Right lung (tissue), 2 donors: ENCODE measurements at regions not wholly inside any gene's neighbourhood (a gene's known extent, or its start where the extent isn't known, plus 50 kb on each side); places are given as distances from the start of the nearest gene placed in this dataset.
"Not testable (repeated sequence)": the region's sequence is repeated elsewhere in the genome, so short reads cannot be mapped to it uniquely, and the experiment has no call there.

Experiments
- DNase-seq, 2 donors: peaks; one replicate each; pipeline ENCODE4 v3.0.0-alpha.2; 2013

DNA sequence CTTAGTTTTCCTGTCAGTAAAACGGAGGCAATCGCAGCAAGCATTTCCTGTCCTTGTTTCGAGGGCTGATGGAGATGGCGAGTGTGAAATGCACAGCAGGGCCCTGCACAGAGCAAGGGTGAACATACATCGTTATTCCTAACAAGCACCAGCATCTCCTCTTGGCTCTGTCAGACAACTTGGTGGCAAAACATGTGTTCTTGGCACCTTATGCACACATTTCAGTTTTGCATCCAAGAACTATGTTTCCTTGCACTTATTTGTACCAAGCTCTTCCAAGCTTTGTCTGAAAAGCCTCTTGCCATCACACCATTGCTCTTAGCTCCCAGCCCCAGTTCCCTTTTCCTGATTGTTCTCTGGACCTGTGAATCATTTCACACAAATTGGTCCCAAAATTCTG is 132.9 kb upstream of the GRB10 start:
- no peak for DNase-seq

- DNase-seq: no peak
Observed at GRCh38 chr7:50914460-50914859, 131.8 kb upstream of the GRB10 start.

- no peak for DNase-seq
Observed at GRCh38 chr7:50908628-50909290, 126.1 kb upstream of the GRB10 start.

GRCh38 chr7:50898604-50899477 is 116.1 kb upstream of the GRB10 start:
- DNase-seq: not testable (repeated sequence)

DNA sequence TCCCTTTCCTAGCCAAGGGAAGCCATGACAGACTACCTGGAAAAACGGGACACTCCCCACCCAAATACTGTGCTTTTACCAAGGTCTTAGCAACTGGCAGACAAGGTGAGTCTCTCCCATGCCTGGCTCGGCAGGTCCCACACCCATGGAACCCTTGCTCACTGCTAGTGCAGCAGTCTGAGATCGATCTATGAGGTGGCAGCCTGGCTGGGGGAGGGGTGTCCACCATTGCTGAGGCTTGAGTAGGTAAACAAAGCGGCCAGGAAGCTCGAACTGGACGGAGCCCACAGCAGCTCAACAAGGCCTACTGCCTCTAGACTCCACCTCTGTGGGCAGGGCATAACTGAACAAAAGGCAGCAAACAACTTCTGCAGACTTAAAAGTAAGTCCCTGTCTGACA is 104.4 kb upstream of the GRB10 start:
- not testable (repeated sequence) for DNase-seq

- no peak for DNase-seq
Observed at GRCh38 chr7:50872437-50872836, 89.7 kb upstream of the GRB10 start.

- DNase-seq: peak in 1 of 2 donors; percentile 18
Observed at GRCh38 chr7:50869108-50869725, 86.5 kb upstream of the GRB10 start.

- no peak for DNase-seq
Observed at GRCh38 chr7:50868426-50869100, 85.9 kb upstream of the GRB10 start.

- no peak for DNase-seq
Observed at GRCh38 chr7:50867034-50867356, 84.3 kb upstream of the GRB10 start.

GRCh38 chr7:50866343-50867033 is 83.8 kb upstream of the GRB10 start:
- DNase-seq: no peak

DNA sequence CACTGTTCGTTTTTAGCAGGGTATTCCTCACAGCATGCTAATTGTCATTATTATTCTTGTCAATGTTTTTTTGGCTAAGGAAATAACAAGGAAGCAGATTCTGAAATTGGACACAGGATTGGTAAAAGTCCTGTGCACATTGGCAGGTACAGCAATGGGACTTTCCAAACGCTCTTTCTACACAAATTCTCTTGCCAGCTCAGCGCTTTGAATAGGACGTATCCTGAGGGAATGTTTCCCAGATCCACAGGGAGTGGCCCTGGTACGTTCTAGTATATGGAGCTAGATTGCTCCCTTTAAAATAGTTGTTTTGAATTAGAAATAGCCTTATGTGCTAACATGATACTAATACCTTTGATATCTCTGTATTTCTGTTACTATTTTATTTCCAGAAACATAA is 82.8 kb upstream of the GRB10 start:
- no peak for DNase-seq

DNA sequence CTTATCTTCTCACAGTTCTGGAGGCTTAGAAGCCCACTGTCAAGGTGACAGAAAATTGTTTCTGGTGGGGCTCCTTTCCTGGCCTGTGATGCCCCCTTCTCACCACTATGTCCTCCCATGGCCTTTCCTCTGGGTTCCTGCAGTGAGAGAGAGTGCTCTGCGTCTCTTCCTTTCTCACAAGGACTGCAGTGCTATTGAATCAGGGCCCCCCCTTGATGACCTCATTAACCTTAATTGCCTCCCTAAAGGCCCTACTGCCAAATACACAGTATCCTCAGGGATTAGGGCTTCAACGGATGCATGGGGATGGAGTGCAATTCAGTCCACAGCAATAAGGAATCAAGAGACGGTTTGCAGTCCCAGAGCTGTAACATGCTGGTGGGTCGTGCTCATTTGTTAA is 82.0 kb upstream of the GRB10 start:
- no peak for DNase-seq

DNA sequence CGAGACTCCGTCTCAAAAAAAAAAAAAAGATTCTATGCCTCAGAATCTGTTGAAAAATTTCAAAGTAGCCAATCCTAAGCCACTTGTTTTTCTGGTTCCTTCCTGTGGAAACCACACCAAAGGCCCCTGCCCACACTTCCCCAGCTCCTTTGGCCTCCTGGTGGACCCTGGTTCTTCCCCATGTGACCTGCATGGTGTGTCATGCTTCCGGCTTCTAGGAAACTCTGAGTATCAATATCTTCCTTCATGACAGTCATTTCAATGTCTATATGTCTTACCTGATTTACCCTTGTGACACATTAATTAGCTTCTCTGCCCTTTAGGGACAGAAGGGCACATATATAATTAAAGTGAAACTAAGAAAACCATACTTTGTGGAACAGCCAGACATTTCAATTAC is 80.4 kb upstream of the GRB10 start:
- no peak for DNase-seq

DNA sequence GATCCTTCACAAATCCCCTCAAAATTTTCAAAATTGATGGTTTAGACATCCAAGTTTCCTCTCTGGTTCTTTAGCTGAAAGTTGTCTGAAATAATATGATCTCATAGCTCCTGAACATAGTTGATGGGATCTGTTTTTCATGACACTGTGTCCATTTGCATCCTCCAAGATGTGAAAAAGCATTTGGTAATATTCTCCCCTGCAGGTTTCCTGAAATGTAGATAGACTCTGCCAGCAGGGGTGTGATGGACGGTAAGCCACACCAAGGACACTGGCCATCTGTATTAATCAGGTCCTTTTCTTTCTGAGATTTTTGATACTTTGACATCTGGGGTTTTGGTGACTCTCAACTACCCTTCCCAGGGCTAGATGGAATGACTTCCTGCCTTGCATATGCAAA is 79.6 kb upstream of the GRB10 start:
- no peak for DNase-seq

GRCh38 chr7:50860598-50860997 is 77.9 kb upstream of the GRB10 start:
- DNase-seq: no peak

- DNase-seq: no peak
Observed at GRCh38 chr7:50860174-50860573, 77.5 kb upstream of the GRB10 start.

DNA sequence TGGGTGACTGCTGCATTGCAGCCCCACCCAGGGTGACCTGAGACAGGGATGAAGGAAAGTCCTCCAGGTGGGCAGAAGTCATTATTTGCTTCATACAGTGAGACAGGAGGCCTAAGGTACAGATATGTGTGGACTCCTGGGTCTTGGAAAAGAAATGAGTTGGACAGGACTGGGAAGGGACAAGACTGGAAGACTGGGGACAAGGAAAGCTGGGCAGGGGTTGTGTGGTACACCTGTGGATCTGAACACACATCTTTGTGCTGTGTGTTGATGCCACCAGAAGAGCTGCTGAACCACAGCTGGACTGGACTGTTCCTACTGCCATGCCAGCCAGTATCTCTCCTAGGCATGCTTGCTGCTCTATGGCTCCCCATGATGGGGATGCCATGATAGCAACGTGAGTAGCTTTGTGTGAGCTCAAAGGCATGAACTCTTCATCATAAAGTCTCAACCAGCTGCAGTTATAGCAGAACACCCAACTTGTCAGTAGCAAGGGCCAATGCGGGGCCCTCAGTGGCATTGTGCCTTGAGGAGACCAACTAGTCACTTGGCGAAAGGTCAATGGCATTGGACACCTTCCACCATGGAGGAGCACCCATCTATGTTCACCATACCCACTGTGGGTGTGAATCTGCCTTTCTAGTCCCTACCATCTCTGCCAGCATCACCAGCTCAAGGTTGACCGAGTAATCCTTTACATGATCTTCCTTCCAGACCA is 76.0 kb upstream of the GRB10 start:
- DNase-seq: no peak

DNA sequence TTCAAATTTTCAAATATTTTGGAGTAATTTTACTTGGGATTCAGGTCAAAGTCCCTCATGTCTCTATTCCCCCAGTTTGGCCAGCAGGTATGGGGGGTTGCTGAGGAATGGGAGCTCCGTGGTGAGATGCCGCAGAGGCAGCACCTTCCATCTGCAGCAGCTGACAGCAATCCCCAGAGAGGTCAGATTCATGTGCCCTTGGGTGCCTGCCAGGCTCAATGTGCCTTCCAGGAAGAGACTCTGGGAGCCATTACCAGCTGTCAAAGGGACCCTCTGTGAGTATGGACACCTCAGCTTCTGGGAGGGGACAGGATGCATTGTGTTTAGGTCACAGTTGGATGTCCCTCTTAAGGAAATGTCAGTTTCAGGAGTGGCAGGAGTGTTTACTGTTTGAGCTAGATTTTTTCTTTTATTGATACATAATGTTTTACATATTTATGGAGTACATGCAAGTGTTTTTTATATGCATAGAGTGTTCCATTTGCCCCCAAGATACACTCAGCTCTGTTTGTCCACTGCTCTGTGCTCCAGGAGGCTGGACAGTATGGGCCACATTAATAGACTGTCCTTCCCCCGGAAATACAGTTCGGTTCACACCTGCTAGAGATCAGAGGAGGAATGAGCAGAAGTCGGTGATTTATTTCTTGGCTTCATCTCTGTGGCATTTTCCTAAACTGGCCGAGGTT is 75.3 kb upstream of the GRB10 start:
- no peak for DNase-seq

DNA sequence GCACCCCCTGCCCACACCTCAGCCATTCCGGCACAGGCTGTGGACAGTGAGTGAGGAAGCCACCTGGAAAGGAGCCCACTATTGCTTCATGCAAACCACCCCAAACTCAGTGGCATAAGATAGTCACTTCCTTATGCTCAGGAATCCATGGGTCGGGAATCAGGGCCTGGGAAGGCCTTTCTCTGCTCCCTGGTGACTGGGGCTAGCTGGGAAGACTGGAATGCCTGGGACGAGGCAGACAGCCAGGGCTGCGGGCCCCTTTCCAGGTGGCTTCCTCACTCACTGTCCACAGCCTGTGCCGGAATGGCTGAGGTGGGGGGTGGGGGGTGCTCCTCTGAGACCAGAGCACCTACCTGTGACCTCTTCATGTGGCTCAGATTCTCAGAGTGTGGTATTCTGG is 74.1 kb upstream of the GRB10 start:
- DNase-seq: no peak

DNA sequence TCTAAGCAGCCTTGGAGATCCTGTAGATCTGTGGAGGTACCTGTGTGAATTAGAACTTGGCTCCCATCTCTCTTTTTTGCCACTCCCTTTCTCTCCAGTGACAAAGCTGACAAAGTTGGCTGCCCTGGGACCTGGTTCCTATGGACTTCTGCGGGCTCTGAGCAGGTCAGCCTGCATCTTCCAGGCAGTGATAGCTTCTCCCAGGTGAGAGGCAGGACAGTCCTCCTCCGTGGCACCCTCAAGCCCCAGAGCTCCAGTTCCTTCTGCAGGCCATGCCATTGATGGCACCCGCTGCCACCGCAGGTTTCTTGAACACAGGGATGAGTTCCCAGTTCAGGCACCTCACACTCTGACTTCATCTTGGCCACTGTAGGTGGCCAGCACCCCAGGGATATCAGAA is 73.5 kb upstream of the GRB10 start:
- no peak for DNase-seq

DNA sequence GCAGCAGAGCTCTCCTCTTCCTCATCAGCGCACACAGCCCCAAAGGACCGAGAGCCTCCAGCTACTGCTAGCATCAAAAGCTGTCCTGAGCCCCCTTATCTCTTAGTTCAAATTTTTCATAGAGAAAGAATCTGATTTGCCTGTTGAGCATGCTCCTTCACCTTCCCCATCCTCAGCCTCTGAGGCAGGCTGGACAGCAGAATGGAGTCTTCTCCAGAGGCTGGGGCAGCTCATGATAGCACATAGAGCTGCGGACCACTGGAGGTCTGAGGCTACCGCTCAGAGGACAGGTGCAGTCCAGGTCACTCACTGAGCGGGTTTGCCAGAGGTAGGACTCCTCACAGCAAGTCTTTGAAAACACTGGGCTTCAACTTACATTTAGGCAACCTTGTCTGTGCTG is 72.8 kb upstream of the GRB10 start:
- no peak for DNase-seq
